Gastroesophageal sphincter (tissue), 3 donors: ENCODE measurements at regions not wholly inside any gene's neighbourhood (a gene's known extent, or its start where the extent isn't known, plus 50 kb on each side); places are given as distances from the start of the nearest gene placed in this dataset.

Experiments used
- CTCF ChIP-seq, 4 experiments: fragments of 200-600 bp in 2 of 4; fragments of 450-650 bp in 2 of 4; sonication (generic) in 1 of 4; IDR thresholded peaks; one replicate each; pipeline ENCODE4 v1.5.1; 2017 to 2019; ENCODE audit warnings: antibody characterized with exemption in 4 of 4, mild to moderate bottlenecking in 2 of 4, moderate library complexity in 2 of 4
- POLR2A ChIP-seq, 2 donors: fragments of 450-650 bp; IDR thresholded peaks; one replicate each; pipeline ENCODE4 v1.6.1; 2017; ENCODE audit warnings: antibody characterized with exemption in 2 of 2, mild to moderate bottlenecking in 2 of 2, moderate library complexity in 1 of 2

- TF ChIP-seq CTCF (IDR thresholded peaks at IDR 0.05) (no peak), POLR2A (IDR thresholded peaks at IDR 0.05) (no peak)
Measured at GRCh38 chr3:76965122-76965725, 74.7 kb upstream of the ROBO2 start.
